K562 (cell line): ENCODE measurements at regions not wholly inside any gene's neighbourhood (a gene's known extent, or its start where the extent isn't known, plus 50 kb on each side); places are given as distances from the start of the nearest gene placed in this dataset.
"Not testable (repeated sequence)": the region's sequence is repeated elsewhere in the genome, so short reads cannot be mapped to it uniquely, and the experiment has no call there.

Experiments
- ATAC-seq: fragments of 200-7000 bp; cut with Tn5 transposase; 3 replicates; pipeline ENCODE4 v1.9.1; 2020; ENCODE audit warnings: moderate library complexity
- BruUV-seq: library from RNA; stranded (reverse); fragments of 400-500 nt; replicated peaks from 2 replicates; lab custom pipeline; 2021; lab: Mats Ljungman, UMichigan
- CTCF ChIA-PET: fragments of 300-600 bp; formaldehyde crosslinking; extraction: SDS; loops from one replicate; lab custom pipeline; 2021; ENCODE audit warnings: low intra/inter-chr PET ratio; lab: Yijun Ruan, JAX
- POLR2A ChIA-PET: fragments of 300-600, 350-650 bp; sonication (Branson Sonifier 250); formaldehyde crosslinking; extraction: SDS; loops from one replicate; lab custom pipeline; 2021; ENCODE audit warnings: antibody characterized with exemption, inconsistent platforms; lab: Yijun Ruan, JAX
- DNase-seq, 4 experiments: peaks; one replicate each; pipeline versions ENCODE4 v3.0.0 to v3.0.0-alpha.2; 2011 to 2018; ENCODE audit warnings: low spot score in 3 of 4, mixed read lengths in 3 of 4; ENCODE audit errors: extremely low read depth in 1 of 4
- FAIRE-seq: peaks from 2 replicates; lab custom pipeline; 2011; peaks lifted over from hg19 to GRCh38; lab: Jason Lieb, UNC
- H2AFZ ChIP-seq: 2 replicates; pipeline ENCODE4 v1.6.0; 2011; ENCODE audit warnings: low read depth, low read length, control low read depth, inconsistent platforms
- H3K27ac ChIP-seq: fragments of 200-600 bp; 3 replicates; pipeline ENCODE4 v1.8.0; 2011; ENCODE audit warnings: low read depth, mild to moderate bottlenecking, control low read depth, inconsistent platforms, low read length, moderate library complexity, mixed read lengths; ENCODE audit errors: extremely low read depth
- H3K27me3 ChIP-seq, 2 experiments: fragments of 300-600 bp in 1 of 2; 2 replicates in 1 of 2; 3 replicates in 1 of 2; pipeline versions ENCODE4 v1.6.0 to v1.8.0; 2011; ENCODE audit warnings: inconsistent platforms in 2 of 2, low read length in 2 of 2, mild to moderate bottlenecking in 1 of 2, mixed read lengths in 1 of 2, moderate library complexity in 1 of 2; ENCODE audit not compliant: control insufficient read depth in 2 of 2, insufficient read depth in 2 of 2
- H3K36me3 ChIP-seq: fragments of 300-600 bp; 3 replicates; pipeline ENCODE4 v1.8.0; 2011; ENCODE audit warnings: mild to moderate bottlenecking, low read length, inconsistent platforms; ENCODE audit not compliant: control insufficient read depth, insufficient read depth
- H3K4me1 ChIP-seq, 2 experiments: fragments of 200-600 bp in 1 of 2; replicated peaks in 1 of 2; 2 replicates in 1 of 2; 3 replicates in 1 of 2; pipeline versions ENCODE4 v1.5.1 to v1.8.0; 2011; ENCODE audit warnings: inconsistent platforms in 2 of 2, low read length in 2 of 2, mild to moderate bottlenecking in 1 of 2, mixed read lengths in 1 of 2, moderate library complexity in 1 of 2; ENCODE audit not compliant: control insufficient read depth in 2 of 2, insufficient read depth in 2 of 2
- H3K4me2 ChIP-seq: 2 replicates; pipeline ENCODE4 v1.6.1; 2011; ENCODE audit warnings: low read length, control low read depth, inconsistent platforms, mixed read lengths; ENCODE audit not compliant: insufficient read depth
- H3K4me3 ChIP-seq: fragments of 200-600 bp; sonication (generic), shearing (Covaris generic); 2 replicates; pipeline ENCODE4 v1.5.1; 2016; ENCODE audit warnings: control low read depth, inconsistent platforms
- H3K79me2 ChIP-seq: fragments of 200-600 bp; 3 replicates; pipeline ENCODE4 v1.8.0; 2011; ENCODE audit warnings: low read length, inconsistent platforms; ENCODE audit not compliant: control insufficient read depth, insufficient read depth
- H3K9ac ChIP-seq, 2 experiments: 2 replicates each; pipeline versions ENCODE4 v1.6.0 to v1.6.1; 2011; ENCODE audit warnings: low read depth in 2 of 2, low read length in 2 of 2, control low read depth in 1 of 2, inconsistent platforms in 1 of 2, mild to moderate bottlenecking in 1 of 2, mixed read lengths in 1 of 2; ENCODE audit not compliant: insufficient read depth in 1 of 2
- H3K9me1 ChIP-seq: one replicate; pipeline ENCODE4 v1.6.0; 2011; ENCODE audit warnings: inconsistent platforms, mild to moderate bottlenecking, low read length, moderate library complexity; ENCODE audit not compliant: control insufficient read depth, insufficient read depth
- H3K9me3 ChIP-seq: replicated peaks from 2 replicates; pipeline ENCODE4 v1.5.1; 2011; ENCODE audit warnings: low read depth, low read length, inconsistent platforms; ENCODE audit not compliant: control insufficient read depth, insufficient read depth
- H4K20me1 ChIP-seq: replicated peaks from 2 replicates; pipeline ENCODE4 v1.6.1; 2011; ENCODE audit warnings: low read length, inconsistent platforms, mixed read lengths; ENCODE audit not compliant: control insufficient read depth, insufficient read depth
- FOXO4 ChIP-seq: fragments of 450-650 bp; formaldehyde crosslinking; IDR thresholded peaks from 2 replicates; pipeline ENCODE4 v1.4.0; 2020; ENCODE audit warnings: mild to moderate bottlenecking, moderate library complexity
- MXD1 ChIP-seq: fragments of 250-450 bp; sonication (Bioruptor Pico); IDR thresholded peaks from 2 replicates; pipeline ENCODE4 v1.8.0; 2021; ENCODE audit warnings: borderline replicate concordance, mild to moderate bottlenecking, moderate library complexity; ENCODE audit not compliant: poor library complexity, severe bottlenecking
- PHF21A ChIP-seq: fragments of 450-650 bp; IDR thresholded peaks from 2 replicates; pipeline ENCODE4 v1.6.1; 2017; ENCODE audit warnings: low read depth, borderline replicate concordance
- RBM39 ChIP-seq: fragments of 200-400 bp; formaldehyde crosslinking; optimal IDR thresholded peaks from 2 replicates; pipeline ENCODE3; 2018; ENCODE audit warnings: low read depth, low read length
- SMARCC2 ChIP-seq: fragments of 450-650 bp; IDR thresholded peaks from 2 replicates; pipeline ENCODE4 v1.6.1; 2017; ENCODE audit warnings: antibody characterized with exemption, moderate library complexity, mild to moderate bottlenecking, low read depth
- XRCC4 ChIP-seq: IDR thresholded peaks from one replicate; pipeline ENCODE4 v1.6.1; 2011; ENCODE audit not compliant: insufficient read depth, insufficient read length; ENCODE audit errors: extremely low read depth
- ZFP36 ChIP-seq: fragments of 150-350 bp; IDR thresholded peaks from 2 replicates; pipeline ENCODE4 v1.6.1; 2018; ENCODE audit warnings: low read length, low read depth; ENCODE audit not compliant: partially characterized antibody
- ZNF449 ChIP-seq: fragments of 250-450 bp; sonication (Bioruptor Pico); IDR thresholded peaks from 2 replicates; pipeline ENCODE4 v1.8.0; 2022; ENCODE audit warnings: moderate library complexity, mild to moderate bottlenecking, inconsistent platforms
- ZNF583 ChIP-seq: fragments of 250-450 bp; sonication (Bioruptor Pico); IDR thresholded peaks from 2 replicates; pipeline ENCODE4 v1.4.0; 2020
- ZNF740 ChIP-seq, 3 experiments: fragments of 200-800 bp in 1 of 3; sonication (Bioruptor generic) in 1 of 3; sonication (generic) in 1 of 3; formaldehyde crosslinking in 1 of 3; IDR thresholded peaks; 2 replicates each; pipeline versions ENCODE4 v1.6.1 to v1.8.0; 2016 to 2022; ENCODE audit warnings: mild to moderate bottlenecking in 2 of 3, missing compliant biosample characterization in 2 of 3, missing genetic modification characterization in 2 of 3, missing genetic modification reagents in 1 of 3
- ZSCAN32 ChIP-seq: fragments of 450-650 bp; formaldehyde crosslinking; IDR thresholded peaks from 2 replicates; pipeline ENCODE4 v1.4.0; 2020; ENCODE audit warnings: mild to moderate bottlenecking, moderate library complexity
- WGBS: fragments of 100-300 bp; shearing (Covaris generic); methylation state at CpG from one replicate; pipeline ENCODE4 v1.1.6; 2016; ENCODE audit warnings: low coverage, mixed read lengths; ENCODE audit not compliant: insufficient coverage; ENCODE audit errors: missing lambda C conversion rate; 5-methylcytosine and 5-hydroxymethylcytosine counted together
- in situ Hi-C: fragments of 300-500 bp; cut with MboI; formaldehyde crosslinking; loops from 4 replicates; pipeline ENCODE4 v1.15.0; 2018; ENCODE audit warnings: inconsistent platforms, mixed read lengths
- intact Hi-C: fragments of 100-400 bp; cut with micrococcal nuclease; formaldehyde crosslinking; loops from 2 replicates; pipeline ENCODE4 v1.14.2; 2022

DNA sequence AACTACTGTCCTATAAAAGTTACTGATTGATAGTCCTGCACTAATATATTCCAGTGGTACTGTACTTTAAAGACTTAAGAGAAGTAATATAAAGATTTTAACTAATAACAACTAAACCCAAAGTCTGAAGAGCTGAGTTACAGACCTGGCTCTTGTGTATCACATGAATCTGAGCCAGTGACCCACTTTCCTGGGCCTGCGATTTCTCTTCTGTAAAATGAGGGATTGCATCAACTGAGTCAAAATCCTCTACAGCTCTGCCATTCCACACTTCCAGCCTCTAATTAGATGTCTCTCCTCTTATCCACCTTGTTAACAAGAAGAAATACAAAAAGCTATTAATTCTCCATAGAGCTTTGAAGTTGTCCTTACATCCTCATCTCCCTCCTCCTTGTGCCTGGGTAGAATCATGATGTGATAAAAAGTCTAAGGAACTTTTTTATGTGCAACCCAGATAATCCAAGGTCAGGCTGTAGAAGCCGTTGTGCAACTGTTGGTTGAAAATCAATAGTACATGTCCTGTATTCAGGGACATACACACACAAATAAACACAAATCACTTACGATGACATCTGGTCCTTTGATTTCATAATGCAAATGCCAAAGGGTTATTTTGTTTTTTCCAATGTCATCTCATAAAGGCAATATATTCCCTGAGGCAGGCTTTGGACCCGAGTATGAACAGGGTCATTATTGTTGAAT lies 410.3 kb downstream of the KCNA4 start (continued):
- TF ChIP-seq MXD1, result no peak
- TF ChIP-seq SMARCC2, result no peak
- no peak for TF ChIP-seq XRCC4
- no peak for TF ChIP-seq FOXO4 (CRISPR knock-in tag)
- no peak for TF ChIP-seq ZNF449
- no peak for TF ChIP-seq RBM39
- no peak for TF ChIP-seq ZNF740 (CRISPR knock-in tag; IDR thresholded peaks at IDR 0.05)
- no peak for TF ChIP-seq ZNF740 (tag; IDR thresholded peaks at IDR 0.05)
- no peak for TF ChIP-seq ZSCAN32 (CRISPR knock-in tag)
- no peak for TF ChIP-seq ZFP36
- no peak for TF ChIP-seq PHF21A
- no peak for TF ChIP-seq ZNF583

- not testable (repeated sequence) for H3K9me3 ChIP-seq, H3K9me1 ChIP-seq, H3K4me1 ChIP-seq
These were observed 416.7 kb downstream of the KCNA4 start for GRCh38 chr11:29600151-29600575.

More at GRCh38 chr11:29600151-29600575, 416.7 kb downstream of the KCNA4 start:
- DNase-seq, BruUV-seq, FAIRE-seq, intact Hi-C loops, H3K27ac ChIP-seq, H2AFZ ChIP-seq, H3K9ac ChIP-seq, H3K4me3 ChIP-seq, in situ Hi-C loops, H4K20me1 ChIP-seq, H3K27me3 ChIP-seq, CTCF ChIA-PET, ATAC-seq, H3K4me2 ChIP-seq, H3K36me3 ChIP-seq, POLR2A ChIA-PET, H3K79me2 ChIP-seq: not testable (repeated sequence)
- under 1% methylated on average over 17 of the region's 27 CpGs for WGBS
